ENCODE measurements at regions not wholly inside any gene's neighbourhood (a gene's known extent, or its start where the extent isn't known, plus 50 kb on each side); places are given as distances from the start of the nearest gene placed in this dataset.

- Histone ChIP-seq H3K27me3 (replicated peaks; ENCODE audit: control insufficient read depth, insufficient read depth, low read length) (no peaks in the 10 kb centered on the region; the same call in 1 of the 2 replicates), H3K4me3 (replicated peaks; ENCODE audit: low read depth, low read length) (no peak overlapping the region), H3K36me3 (ENCODE audit: control insufficient read depth, insufficient read depth, low read length) (no peaks in the 10 kb centered on the region)
- no peak for TF ChIP-seq CTCF (IDR thresholded peaks at IDR 0.05; ENCODE audit: insufficient read depth, low read length, poor library complexity, severe bottlenecking)
- no peak for DNase-seq (ENCODE audit: extremely low read depth, insufficient read length)
Measured at GRCh38 chr4:84243685-84244084, 255.4 kb downstream of the NKX6-1 start.

GRCh38 chr4:84239278-84239845 lies 259.7 kb downstream of the NKX6-1 start:
- Histone ChIP-seq H3K27me3 (replicated peaks; ENCODE audit: control insufficient read depth, insufficient read depth, low read length) (no peaks in the 10 kb centered on the region), H3K36me3 (ENCODE audit: control insufficient read depth, insufficient read depth, low read length) (no peaks in the 10 kb centered on the region), H3K4me3 (replicated peaks; ENCODE audit: low read depth, low read length) (no peak overlapping the region)
- TF ChIP-seq CTCF (IDR thresholded peaks at IDR 0.05; ENCODE audit: insufficient read depth, low read length, poor library complexity, severe bottlenecking): no peak
- DNase-seq (ENCODE audit: extremely low read depth, insufficient read length): no peak

GRCh38 chr4:84238247-84239090 lies 260.6 kb downstream of the NKX6-1 start:
- no peak for TF ChIP-seq CTCF (IDR thresholded peaks at IDR 0.05; ENCODE audit: insufficient read depth, low read length, poor library complexity, severe bottlenecking)
- Histone ChIP-seq H3K27me3 (replicated peaks; ENCODE audit: control insufficient read depth, insufficient read depth, low read length) (no peaks in the 10 kb centered on the region), H3K4me3 (replicated peaks; ENCODE audit: low read depth, low read length) (no peak overlapping the region), H3K36me3 (ENCODE audit: control insufficient read depth, insufficient read depth, low read length) (no peaks in the 10 kb centered on the region)
- no peak for DNase-seq (ENCODE audit: extremely low read depth, insufficient read length)

GRCh38 chr4:84237008-84237407 lies 262.1 kb downstream of the NKX6-1 start:
- H3K36me3 ChIP-seq (ENCODE audit: control insufficient read depth, insufficient read depth, low read length): no peaks in the 10 kb centered on the region
- DNase-seq (ENCODE audit: extremely low read depth, insufficient read length): no peak
- no peak for TF ChIP-seq CTCF (IDR thresholded peaks at IDR 0.05; ENCODE audit: insufficient read depth, low read length, poor library complexity, severe bottlenecking)
- H3K27me3 ChIP-seq (replicated peaks; ENCODE audit: control insufficient read depth, insufficient read depth, low read length): no peaks in the 10 kb centered on the region
- H3K4me3 ChIP-seq (replicated peaks; ENCODE audit: low read depth, low read length): no peak overlapping the region

- Histone ChIP-seq H3K27me3 (replicated peaks; ENCODE audit: control insufficient read depth, insufficient read depth, low read length) (no peaks in the 10 kb centered on the region), H3K36me3 (ENCODE audit: control insufficient read depth, insufficient read depth, low read length) (no peaks in the 10 kb centered on the region), H3K4me3 (replicated peaks; ENCODE audit: low read depth, low read length) (no peak overlapping the region)
- TF ChIP-seq CTCF (IDR thresholded peaks at IDR 0.05; ENCODE audit: insufficient read depth, low read length, poor library complexity, severe bottlenecking): no peak
- DNase-seq (ENCODE audit: extremely low read depth, insufficient read length): peak; percentile 62
Measured at GRCh38 chr4:84235126-84235944, 263.8 kb downstream of the NKX6-1 start.
